ENCODE measurements at regions not wholly inside any gene's neighbourhood (a gene's known extent, or its start where the extent isn't known, plus 50 kb on each side); places are given as distances from the start of the nearest gene placed in this dataset.
"Not testable (repeated sequence)": the region's sequence is repeated elsewhere in the genome, so short reads cannot be mapped to it uniquely, and the experiment has no call there.

GRCh38 chr11:116044941-116045340 lies 540.7 kb upstream of the CADM1 start:
- H3K4me3 Mint-ChIP-seq, result no peak overlapping the region
- peaks cover 49% of the 10 kb centered on the region for H3K27me3 Mint-ChIP-seq
- H3K4me1 Mint-ChIP-seq (ENCODE audit: unreplicated experiment), result peaks cover 39% of the 10 kb centered on the region

GRCh38 chr11:116044520-116044919 lies 540.3 kb upstream of the CADM1 start:
- no peak overlapping the region for H3K4me3 Mint-ChIP-seq
- no peak for TF ChIP-seq CTCF (conservative IDR thresholded peaks at IDR 0.05)

More at GRCh38 chr11:116044941-116045340, 540.7 kb upstream of the CADM1 start:
- Mint-ChIP-seq H3K36me3 (no peaks in the 10 kb centered on the region), H3K9me3 (peaks cover 4% of the 10 kb centered on the region), H3K27ac (no peak overlapping the region)
- no peak for TF ChIP-seq CTCF (conservative IDR thresholded peaks at IDR 0.05)
- DNase-seq (ENCODE audit: extremely low spot score, unreplicated experiment), result no peak

GRCh38 chr11:116043857-116044256 lies 539.6 kb upstream of the CADM1 start:
- H3K27ac Mint-ChIP-seq, result no peak overlapping the region
- TF ChIP-seq CTCF (conservative IDR thresholded peaks at IDR 0.05), result no peak

More at GRCh38 chr11:116044520-116044919, 540.3 kb upstream of the CADM1 start:
- H3K9me3 Mint-ChIP-seq, result peaks cover 4% of the 10 kb centered on the region
- H3K27ac Mint-ChIP-seq, result no peak overlapping the region
- DNase-seq (ENCODE audit: extremely low spot score, unreplicated experiment), result no peak
- H3K27me3 Mint-ChIP-seq, result peaks cover 45% of the 10 kb centered on the region
- H3K36me3 Mint-ChIP-seq, result no peaks in the 10 kb centered on the region
- peaks cover 35% of the 10 kb centered on the region for H3K4me1 Mint-ChIP-seq (ENCODE audit: unreplicated experiment)

GRCh38 chr11:116043059-116043458 lies 538.8 kb upstream of the CADM1 start:
- Mint-ChIP-seq H3K27me3 (peaks cover 41% of the 10 kb centered on the region), H3K4me1 (ENCODE audit: unreplicated experiment) (peaks cover 28% of the 10 kb centered on the region)
- H3K36me3 Mint-ChIP-seq; H3K4me3 Mint-ChIP-seq; H3K27ac Mint-ChIP-seq; H3K9me3 Mint-ChIP-seq; DNase-seq (ENCODE audit: extremely low spot score, unreplicated experiment): not testable (repeated sequence)

More at GRCh38 chr11:116043857-116044256, 539.6 kb upstream of the CADM1 start:
- Mint-ChIP-seq H3K9me3 (peaks cover 4% of the 10 kb centered on the region), H3K4me1 (ENCODE audit: unreplicated experiment) (peaks cover 29% of the 10 kb centered on the region), H3K27me3 (peaks cover 41% of the 10 kb centered on the region), H3K36me3 (no peaks in the 10 kb centered on the region), H3K4me3 (no peak overlapping the region)
- DNase-seq (ENCODE audit: extremely low spot score, unreplicated experiment), result no peak

- TF ChIP-seq CTCF (conservative IDR thresholded peaks at IDR 0.05), result no peak
- H3K9me3 Mint-ChIP-seq, result peaks cover 4% of the 10 kb centered on the region
- H3K27ac Mint-ChIP-seq, result no peak overlapping the region
- H3K4me3 Mint-ChIP-seq, result no peak overlapping the region
- peaks cover 36% of the 10 kb centered on the region for H3K27me3 Mint-ChIP-seq
- no peak for DNase-seq (ENCODE audit: extremely low spot score, unreplicated experiment)
- H3K36me3 Mint-ChIP-seq, result no peaks in the 10 kb centered on the region
- H3K4me1 Mint-ChIP-seq (ENCODE audit: unreplicated experiment), result peaks cover 28% of the 10 kb centered on the region
Measured at GRCh38 chr11:116042146-116042545, 537.9 kb upstream of the CADM1 start.

GRCh38 chr11:116037861-116038260 lies 533.6 kb upstream of the CADM1 start:
- Mint-ChIP-seq H3K4me1 (ENCODE audit: unreplicated experiment) (peaks cover 36% of the 10 kb centered on the region), H3K9me3 (no peaks in the 10 kb centered on the region), H3K27me3 (peaks cover 8% of the 10 kb centered on the region), H3K4me3 (no peak overlapping the region), H3K36me3 (no peaks in the 10 kb centered on the region), H3K27ac (no peak overlapping the region)
- no peak for DNase-seq (ENCODE audit: extremely low spot score, unreplicated experiment)
- TF ChIP-seq CTCF (conservative IDR thresholded peaks at IDR 0.05), result no peak

All from type B pancreatic cell (in vitro differentiated cells).